ENCODE measurements at regions not wholly inside any gene's neighbourhood (a gene's known extent, or its start where the extent isn't known, plus 50 kb on each side); places are given as distances from the start of the nearest gene placed in this dataset.

- peaks cover 11% of the 10 kb centered on the region for H3K4me1 ChIP-seq (ENCODE audit: insufficient read depth, low read length)
- intact Hi-C loops (cut with micrococcal nuclease; ENCODE audit: unreplicated experiment) (no loop called here), in situ Hi-C loops (cut with HindIII; ENCODE audit: extremely low pct_ligation_motif_present, low pct_unique_long_range_greater_than_20kb) (no loop called here)
These were observed 192.4 kb downstream of the DACT1 start for GRCh38 chr14:58830121-58830520.

More at GRCh38 chr14:58830121-58830520, 192.4 kb downstream of the DACT1 start:
- FAIRE-seq, result no peak
- H2AFZ ChIP-seq (ENCODE audit: low read length), result no peak overlapping the region
- H4K20me1 ChIP-seq (ENCODE audit: insufficient read depth, low read length), result no peaks in the 10 kb centered on the region
- WGBS (ENCODE audit: low lambda C conversion rate), result 0% methylated on average over 2 of the region's 2 CpGs
- BruUV-seq (replicated peaks), result no TSS peak
- no peak overlapping the region for H3K9ac ChIP-seq (ENCODE audit: insufficient read depth, low read depth, low read length)
- POLR2A ChIA-PET, result no interaction called here
- no peak overlapping the region for H3K27ac ChIP-seq (ENCODE audit: extremely low read length, insufficient read depth, low read length)
- 0 out of 2 replicates have a peak, but pooled peaks cover 7% of the 10 kb centered on the region for H3K9me3 ChIP-seq (ENCODE audit: low read length)
- H3K79me2 ChIP-seq (ENCODE audit: insufficient read depth, low read length), result no peaks in the 10 kb centered on the region
- H3K36me3 ChIP-seq (replicated peaks in 1 of 2; ENCODE audit: control insufficient read depth in 1 of 2, insufficient read depth in 2 of 2, low read length in 2 of 2), result no peaks in the 10 kb centered on the region
- no peak overlapping the region for H3K4me3 ChIP-seq (replicated peaks in 1 of 3; ENCODE audit: insufficient read depth in 1 of 3, low read depth in 2 of 3, low read length in 3 of 3)
- no peak for DNase-seq (ENCODE audit: low spot score)
- no peak for ATAC-seq
- TF ChIP-seq ATAD3A (CRISPR knock-in tag; IDR thresholded peaks at IDR 0.05) (no peak), GPBP1L1 (CRISPR knock-in tag; IDR thresholded peaks at IDR 0.05) (no peak)
- TF ChIP-seq, protein P1, sequence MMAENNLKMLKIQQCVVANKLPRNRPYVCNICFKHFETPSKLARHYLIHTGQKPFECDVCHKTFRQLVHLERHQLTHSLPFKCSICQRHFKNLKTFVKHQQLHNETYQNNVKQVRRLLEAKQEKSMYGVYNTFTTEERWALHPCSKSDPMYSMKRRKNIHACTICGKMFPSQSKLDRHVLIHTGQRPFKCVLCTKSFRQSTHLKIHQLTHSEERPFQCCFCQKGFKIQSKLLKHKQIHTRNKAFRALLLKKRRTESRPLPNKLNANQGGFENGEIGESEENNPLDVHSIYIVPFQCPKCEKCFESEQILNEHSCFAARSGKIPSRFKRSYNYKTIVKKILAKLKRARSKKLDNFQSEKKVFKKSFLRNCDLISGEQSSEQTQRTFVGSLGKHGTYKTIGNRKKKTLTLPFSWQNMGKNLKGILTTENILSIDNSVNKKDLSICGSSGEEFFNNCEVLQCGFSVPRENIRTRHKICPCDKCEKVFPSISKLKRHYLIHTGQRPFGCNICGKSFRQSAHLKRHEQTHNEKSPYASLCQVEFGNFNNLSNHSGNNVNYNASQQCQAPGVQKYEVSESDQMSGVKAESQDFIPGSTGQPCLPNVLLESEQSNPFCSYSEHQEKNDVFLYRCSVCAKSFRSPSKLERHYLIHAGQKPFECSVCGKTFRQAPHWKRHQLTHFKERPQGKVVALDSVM (CRISPR knock-in tag; IDR thresholded peaks at IDR 0.05), result no peak
- TF ChIP-seq, protein P2, sequence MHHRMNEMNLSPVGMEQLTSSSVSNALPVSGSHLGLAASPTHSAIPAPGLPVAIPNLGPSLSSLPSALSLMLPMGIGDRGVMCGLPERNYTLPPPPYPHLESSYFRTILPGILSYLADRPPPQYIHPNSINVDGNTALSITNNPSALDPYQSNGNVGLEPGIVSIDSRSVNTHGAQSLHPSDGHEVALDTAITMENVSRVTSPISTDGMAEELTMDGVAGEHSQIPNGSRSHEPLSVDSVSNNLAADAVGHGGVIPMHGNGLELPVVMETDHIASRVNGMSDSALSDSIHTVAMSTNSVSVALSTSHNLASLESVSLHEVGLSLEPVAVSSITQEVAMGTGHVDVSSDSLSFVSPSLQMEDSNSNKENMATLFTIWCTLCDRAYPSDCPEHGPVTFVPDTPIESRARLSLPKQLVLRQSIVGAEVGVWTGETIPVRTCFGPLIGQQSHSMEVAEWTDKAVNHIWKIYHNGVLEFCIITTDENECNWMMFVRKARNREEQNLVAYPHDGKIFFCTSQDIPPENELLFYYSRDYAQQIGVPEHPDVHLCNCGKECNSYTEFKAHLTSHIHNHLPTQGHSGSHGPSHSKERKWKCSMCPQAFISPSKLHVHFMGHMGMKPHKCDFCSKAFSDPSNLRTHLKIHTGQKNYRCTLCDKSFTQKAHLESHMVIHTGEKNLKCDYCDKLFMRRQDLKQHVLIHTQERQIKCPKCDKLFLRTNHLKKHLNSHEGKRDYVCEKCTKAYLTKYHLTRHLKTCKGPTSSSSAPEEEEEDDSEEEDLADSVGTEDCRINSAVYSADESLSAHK (CRISPR knock-in tag; IDR thresholded peaks at IDR 0.05; ENCODE audit: borderline replicate concordance), result no peak
- H3K4me2 ChIP-seq (ENCODE audit: low read depth, low read length), result no peak overlapping the region
- no peaks in the 10 kb centered on the region for H3K27me3 ChIP-seq (ENCODE audit: control insufficient read depth in 1 of 2, insufficient read depth in 2 of 2, low read length in 2 of 2)
- CTCF ChIA-PET (ENCODE audit: low intra/inter-chr PET ratio, low total read pairs), result no interaction called here

Data from HepG2 (cell line).